ENCODE measurements at regions not wholly inside any gene's neighbourhood (a gene's known extent, or its start where the extent isn't known, plus 50 kb on each side); places are given as distances from the start of the nearest gene placed in this dataset.

GRCh38 chr10:121032460-121032859 lies 181.3 kb downstream of the WDR11 start:
- no peaks in the 10 kb centered on the region for H3K36me3 ChIP-seq (ENCODE audit: insufficient read depth, insufficient read length, low read length)
- H3K4me3 ChIP-seq (ENCODE audit: insufficient read length, low read depth), result no peak overlapping the region
- no peaks in the 10 kb centered on the region for H3K9me3 ChIP-seq (ENCODE audit: insufficient read depth, low read length)
- no peaks in the 10 kb centered on the region for H3K27me3 ChIP-seq (ENCODE audit: insufficient read depth, insufficient read length)
- DNase-seq (ENCODE audit: low read depth, low spot score), result no peak
- TF ChIP-seq YY1 (IDR thresholded peaks at IDR 0.05; ENCODE audit: insufficient read depth, insufficient read length), result no peak
- no peaks in the 10 kb centered on the region for H3K4me1 ChIP-seq (ENCODE audit: insufficient read depth, insufficient read length)
- H3K9ac ChIP-seq (ENCODE audit: insufficient read length, low read depth), result no peak overlapping the region

GRCh38 chr10:121033366-121033765 lies 182.2 kb downstream of the WDR11 start:
- no peak overlapping the region for H3K4me3 ChIP-seq (ENCODE audit: insufficient read length, low read depth)
- no peaks in the 10 kb centered on the region for H3K9me3 ChIP-seq (ENCODE audit: insufficient read depth, low read length)
- H3K36me3 ChIP-seq (ENCODE audit: insufficient read depth, insufficient read length, low read length), result no peaks in the 10 kb centered on the region
- no peaks in the 10 kb centered on the region for H3K27me3 ChIP-seq (ENCODE audit: insufficient read depth, insufficient read length)
- no peak for TF ChIP-seq SUZ12 (IDR thresholded peaks at IDR 0.05; ENCODE audit: extremely low read depth, insufficient read depth, insufficient read length)
- TF ChIP-seq YY1 (IDR thresholded peaks at IDR 0.05; ENCODE audit: insufficient read depth, insufficient read length), result no peak
- TF ChIP-seq ZNF274 (IDR thresholded peaks at IDR 0.05; ENCODE audit: low read depth, low read length), result no peak
- H3K9ac ChIP-seq (ENCODE audit: insufficient read length, low read depth), result no peak overlapping the region
- H3K4me1 ChIP-seq (ENCODE audit: insufficient read depth, insufficient read length), result no peaks in the 10 kb centered on the region
- no peak for DNase-seq (ENCODE audit: low read depth, low spot score)

GRCh38 chr10:121036431-121036830 lies 185.3 kb downstream of the WDR11 start:
- Histone ChIP-seq H3K9ac (ENCODE audit: insufficient read length, low read depth) (no peak overlapping the region), H3K27me3 (ENCODE audit: insufficient read depth, insufficient read length) (no peaks in the 10 kb centered on the region), H3K36me3 (ENCODE audit: insufficient read depth, insufficient read length, low read length) (no peaks in the 10 kb centered on the region), H3K9me3 (ENCODE audit: insufficient read depth, low read length) (no peaks in the 10 kb centered on the region), H3K4me3 (ENCODE audit: insufficient read length, low read depth) (no peak overlapping the region), H3K4me1 (ENCODE audit: insufficient read depth, insufficient read length) (no peaks in the 10 kb centered on the region)
- peak; percentile 25 for DNase-seq (ENCODE audit: low read depth, low spot score)
- TF ChIP-seq YY1 (IDR thresholded peaks at IDR 0.05; ENCODE audit: insufficient read depth, insufficient read length) (no peak), ZNF274 (IDR thresholded peaks at IDR 0.05; ENCODE audit: low read depth, low read length) (no peak), SUZ12 (IDR thresholded peaks at IDR 0.05; ENCODE audit: extremely low read depth, insufficient read depth, insufficient read length) (no peak)

GRCh38 chr10:121041499-121041898 lies 190.3 kb downstream of the WDR11 start:
- Histone ChIP-seq H3K4me1 (ENCODE audit: insufficient read depth, insufficient read length) (no peaks in the 10 kb centered on the region), H3K27me3 (ENCODE audit: insufficient read depth, insufficient read length) (no peaks in the 10 kb centered on the region), H3K36me3 (ENCODE audit: insufficient read depth, insufficient read length, low read length) (no peaks in the 10 kb centered on the region), H3K9me3 (ENCODE audit: insufficient read depth, low read length) (no peaks in the 10 kb centered on the region), H3K4me3 (ENCODE audit: insufficient read length, low read depth) (no peak overlapping the region), H3K9ac (ENCODE audit: insufficient read length, low read depth) (no peak overlapping the region)
- DNase-seq (ENCODE audit: low read depth, low spot score), result no peak
- TF ChIP-seq SUZ12 (IDR thresholded peaks at IDR 0.05; ENCODE audit: extremely low read depth, insufficient read depth, insufficient read length) (no peak), ZNF274 (IDR thresholded peaks at IDR 0.05; ENCODE audit: low read depth, low read length) (no peak), YY1 (IDR thresholded peaks at IDR 0.05; ENCODE audit: insufficient read depth, insufficient read length) (no peak)

GRCh38 chr10:121041906-121042305 lies 190.7 kb downstream of the WDR11 start:
- no peaks in the 10 kb centered on the region for H3K27me3 ChIP-seq (ENCODE audit: insufficient read depth, insufficient read length)
- H3K4me1 ChIP-seq (ENCODE audit: insufficient read depth, insufficient read length), result no peaks in the 10 kb centered on the region
- no peak for TF ChIP-seq SUZ12 (IDR thresholded peaks at IDR 0.05; ENCODE audit: extremely low read depth, insufficient read depth, insufficient read length)
- no peak for TF ChIP-seq YY1 (IDR thresholded peaks at IDR 0.05; ENCODE audit: insufficient read depth, insufficient read length)
- TF ChIP-seq ZNF274 (IDR thresholded peaks at IDR 0.05; ENCODE audit: low read depth, low read length), result no peak
- no peaks in the 10 kb centered on the region for H3K9me3 ChIP-seq (ENCODE audit: insufficient read depth, low read length)
- no peaks in the 10 kb centered on the region for H3K36me3 ChIP-seq (ENCODE audit: insufficient read depth, insufficient read length, low read length)
- no peak overlapping the region for H3K9ac ChIP-seq (ENCODE audit: insufficient read length, low read depth)
- H3K4me3 ChIP-seq (ENCODE audit: insufficient read length, low read depth), result no peak overlapping the region
- no peak for DNase-seq (ENCODE audit: low read depth, low spot score)

DNA sequence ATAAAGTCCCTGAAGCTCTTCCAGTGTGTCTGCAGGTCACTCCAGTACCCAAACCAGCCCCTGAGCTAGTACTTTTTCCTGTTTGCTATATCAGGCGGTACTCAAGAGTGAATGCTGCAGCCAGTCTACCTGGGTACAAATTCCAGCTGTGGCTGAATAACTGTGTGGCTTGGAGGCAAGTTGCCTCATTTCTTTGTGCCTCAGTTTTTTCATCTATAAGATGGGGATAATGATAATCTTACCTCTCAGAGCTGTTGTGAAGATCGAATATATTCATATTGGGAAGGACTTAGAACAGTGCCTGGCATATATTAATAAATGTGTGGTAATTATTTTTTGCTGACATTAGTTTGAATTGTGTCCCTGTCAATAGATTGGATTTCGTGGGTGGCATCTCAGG lies 191.2 kb downstream of the WDR11 start:
- H3K36me3 ChIP-seq (ENCODE audit: insufficient read depth, insufficient read length, low read length), result no peaks in the 10 kb centered on the region
- DNase-seq (ENCODE audit: low read depth, low spot score), result no peak
- no peaks in the 10 kb centered on the region for H3K4me1 ChIP-seq (ENCODE audit: insufficient read depth, insufficient read length)
- H3K9ac ChIP-seq (ENCODE audit: insufficient read length, low read depth), result no peak overlapping the region
- no peaks in the 10 kb centered on the region for H3K9me3 ChIP-seq (ENCODE audit: insufficient read depth, low read length)
- no peaks in the 10 kb centered on the region for H3K27me3 ChIP-seq (ENCODE audit: insufficient read depth, insufficient read length)
- H3K4me3 ChIP-seq (ENCODE audit: insufficient read length, low read depth), result no peak overlapping the region
- no peak for TF ChIP-seq YY1 (IDR thresholded peaks at IDR 0.05; ENCODE audit: insufficient read depth, insufficient read length)

DNA sequence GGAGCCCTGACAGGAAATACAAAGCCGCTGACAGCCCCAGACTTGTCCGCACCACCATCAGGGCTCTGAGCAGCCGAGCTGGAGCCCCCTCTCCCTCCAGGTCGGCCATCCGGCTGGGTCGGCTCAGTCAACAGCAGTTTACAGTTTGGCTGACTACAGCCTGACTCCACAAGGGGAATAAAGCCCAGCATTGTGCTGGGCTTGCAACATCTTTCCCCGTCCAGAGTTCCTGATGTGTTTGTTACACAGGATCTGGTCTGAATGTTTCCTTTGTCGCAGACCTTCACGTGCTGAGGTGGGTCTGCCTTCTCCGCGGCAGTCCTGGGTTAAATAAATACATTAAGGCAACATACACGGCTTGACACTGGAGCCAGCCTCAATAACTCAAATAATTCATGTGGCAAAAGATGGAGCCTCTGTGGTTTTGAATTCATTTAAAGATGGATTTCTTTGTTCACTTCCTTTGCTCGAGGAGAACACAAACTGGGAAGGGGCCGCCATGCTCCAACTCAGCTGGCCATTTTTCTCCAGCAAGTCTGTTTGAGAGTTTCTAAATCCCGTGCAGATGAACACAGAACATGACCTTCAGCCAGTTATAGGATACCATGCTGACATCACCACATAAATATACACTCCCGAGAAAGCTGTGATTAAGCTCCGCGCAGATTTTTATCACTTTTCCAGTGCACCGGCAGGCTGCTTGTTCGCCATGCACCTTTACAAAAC lies 192.1 kb downstream of the WDR11 start:
- TF ChIP-seq YY1 (IDR thresholded peaks at IDR 0.05; ENCODE audit: insufficient read depth, insufficient read length) (no peak), ZNF274 (IDR thresholded peaks at IDR 0.05; ENCODE audit: low read depth, low read length) (no peak)
- Histone ChIP-seq H3K36me3 (ENCODE audit: insufficient read depth, insufficient read length, low read length) (no peaks in the 10 kb centered on the region), H3K27me3 (ENCODE audit: insufficient read depth, insufficient read length) (no peaks in the 10 kb centered on the region), H3K9me3 (ENCODE audit: insufficient read depth, low read length) (no peaks in the 10 kb centered on the region), H3K4me1 (ENCODE audit: insufficient read depth, insufficient read length) (no peaks in the 10 kb centered on the region), H3K9ac (ENCODE audit: insufficient read length, low read depth) (no peak overlapping the region), H3K4me3 (ENCODE audit: insufficient read length, low read depth) (no peak overlapping the region)
- DNase-seq (ENCODE audit: low read depth, low spot score), result no peak

GRCh38 chr10:121048749-121049148 lies 197.6 kb downstream of the WDR11 start:
- Histone ChIP-seq H3K4me3 (ENCODE audit: insufficient read length, low read depth) (no peak overlapping the region), H3K4me1 (ENCODE audit: insufficient read depth, insufficient read length) (no peaks in the 10 kb centered on the region), H3K36me3 (ENCODE audit: insufficient read depth, insufficient read length, low read length) (no peaks in the 10 kb centered on the region), H3K9ac (ENCODE audit: insufficient read length, low read depth) (no peak overlapping the region), H3K27me3 (ENCODE audit: insufficient read depth, insufficient read length) (no peaks in the 10 kb centered on the region), H3K9me3 (ENCODE audit: insufficient read depth, low read length) (no peaks in the 10 kb centered on the region)
- DNase-seq (ENCODE audit: low read depth, low spot score), result no peak
- TF ChIP-seq ZNF274 (IDR thresholded peaks at IDR 0.05; ENCODE audit: low read depth, low read length) (no peak), YY1 (IDR thresholded peaks at IDR 0.05; ENCODE audit: insufficient read depth, insufficient read length) (no peak), SUZ12 (IDR thresholded peaks at IDR 0.05; ENCODE audit: extremely low read depth, insufficient read depth, insufficient read length) (no peak)
